IMR-90 (cell line): ENCODE measurements at regions not wholly inside any gene's neighbourhood (a gene's known extent, or its start where the extent isn't known, plus 50 kb on each side); places are given as distances from the start of the nearest gene placed in this dataset.

Source experiments
- ATAC-seq: fragments of 200-7000 bp; cut with Tn5 transposase; 2 replicates; pipeline ENCODE4 v1.9.1; 2020; ENCODE audit warnings: low read depth, mild to moderate bottlenecking, moderate library complexity
- BruUV-seq: library from RNA; stranded (reverse); fragments of 400-500 nt; replicated peaks from 2 replicates; lab custom pipeline; 2021; lab: Mats Ljungman, UMichigan
- CTCF ChIA-PET: fragments of 300-600 bp; formaldehyde crosslinking; extraction: SDS; loops from one replicate; lab custom pipeline; 2021; ENCODE audit warnings: antibody characterized with exemption; lab: Yijun Ruan, JAX
- POLR2A ChIA-PET: fragments of 300-600 bp; sonication (Branson Sonifier 250); formaldehyde crosslinking; loops from one replicate; lab custom pipeline; 2022; ENCODE audit warnings: antibody characterized with exemption; ENCODE audit not compliant: unreplicated experiment; lab: Charles Lee
- DNase-seq: peaks from one replicate; pipeline ENCODE4 v3.0.0; 2013
- H2AFZ ChIP-seq: replicated peaks from 2 replicates; pipeline ENCODE3; 2013; ENCODE audit warnings: low read length, mild to moderate bottlenecking; ENCODE audit not compliant: poor library complexity
- H2AK5ac ChIP-seq: 2 replicates; pipeline ENCODE4 v1.6.1; 2013; ENCODE audit warnings: low read depth, low read length, inconsistent platforms
- H2AK9ac ChIP-seq: replicated peaks from 2 replicates; pipeline ENCODE3; 2013; ENCODE audit warnings: mild to moderate bottlenecking, low read depth, low read length, moderate library complexity; ENCODE audit not compliant: poor library complexity
- H2BK120ac ChIP-seq: 2 replicates; pipeline ENCODE4 v1.6.1; 2013; ENCODE audit warnings: low read depth, low read length, inconsistent platforms
- H2BK15ac ChIP-seq: 3 replicates; pipeline ENCODE4 v1.6.1; 2013; ENCODE audit warnings: low read depth, low read length, inconsistent platforms
- H2BK20ac ChIP-seq: 2 replicates; pipeline ENCODE4 v1.6.1; 2013; ENCODE audit warnings: low read depth, mild to moderate bottlenecking, inconsistent platforms, low read length, moderate library complexity
- H2BK5ac ChIP-seq: 2 replicates; pipeline ENCODE4 v1.6.1; 2013; ENCODE audit warnings: mild to moderate bottlenecking, low read depth, low read length, inconsistent platforms; ENCODE audit not compliant: poor library complexity, severe bottlenecking
- H3K14ac ChIP-seq: replicated peaks from 2 replicates; pipeline ENCODE4 v1.6.1; 2013; ENCODE audit warnings: low read depth, low read length, inconsistent platforms
- H3K18ac ChIP-seq: 2 replicates; pipeline ENCODE4 v1.6.1; 2013; ENCODE audit warnings: low read depth, low read length, control low read depth
- H3K23ac ChIP-seq: 2 replicates; pipeline ENCODE4 v1.6.1; 2013; ENCODE audit warnings: low read depth, low read length, inconsistent platforms
- H3K27ac ChIP-seq: 2 replicates; pipeline ENCODE4 v1.5.1; 2013; ENCODE audit warnings: mild to moderate bottlenecking, control low read depth, low read length; ENCODE audit not compliant: insufficient read depth
- H3K27me3 ChIP-seq: 2 replicates; pipeline ENCODE4 v1.6.1; 2013; ENCODE audit warnings: low read length; ENCODE audit not compliant: control insufficient read depth, insufficient read depth
- H3K36me3 ChIP-seq: 2 replicates; pipeline ENCODE4 v1.6.1; 2013; ENCODE audit warnings: low read length, mixed read lengths; ENCODE audit not compliant: control insufficient read depth, insufficient read depth
- H3K4ac ChIP-seq: 2 replicates; pipeline ENCODE4 v1.6.1; 2013; ENCODE audit warnings: low read depth, low read length, inconsistent platforms
- H3K4me1 ChIP-seq: 2 replicates; pipeline ENCODE4 v1.6.1; 2013; ENCODE audit warnings: low read length, mixed read lengths; ENCODE audit not compliant: control insufficient read depth, insufficient read depth
- H3K4me2 ChIP-seq: 2 replicates; pipeline ENCODE4 v1.6.1; 2013; ENCODE audit warnings: low read depth, mild to moderate bottlenecking, control low read depth, low read length, moderate library complexity
- H3K4me3 ChIP-seq: 2 replicates; pipeline ENCODE4 v1.5.1; 2013; ENCODE audit warnings: low read depth, mild to moderate bottlenecking, control low read depth, low read length, moderate library complexity; ENCODE audit not compliant: insufficient read depth
- H3K56ac ChIP-seq: 2 replicates; pipeline ENCODE4 v1.6.1; 2013; ENCODE audit warnings: low read length, inconsistent platforms; ENCODE audit not compliant: insufficient read depth; ENCODE audit errors: extremely low read depth
- H3K79me1 ChIP-seq, 2 experiments: 2 replicates each; pipeline ENCODE4 v1.6.1; 2013; ENCODE audit warnings: low read length in 2 of 2, inconsistent platforms in 1 of 2, low read depth in 1 of 2
- H3K9ac ChIP-seq: 2 replicates; pipeline ENCODE4 v1.6.1; 2013; ENCODE audit warnings: low read depth, low read length, control low read depth
- H3K9me1 ChIP-seq: 2 replicates; pipeline ENCODE4 v1.6.1; 2013; ENCODE audit warnings: low read length, inconsistent platforms; ENCODE audit not compliant: insufficient read depth
- H3K9me3 ChIP-seq: 2 replicates; pipeline ENCODE4 v1.6.1; 2013; ENCODE audit warnings: low read length; ENCODE audit not compliant: control insufficient read depth, insufficient read depth
- H4K20me1 ChIP-seq: 2 replicates; pipeline ENCODE4 v1.6.1; 2013; ENCODE audit warnings: low read length, inconsistent platforms; ENCODE audit not compliant: insufficient read depth
- H4K5ac ChIP-seq: 2 replicates; pipeline ENCODE4 v1.6.1; 2013; ENCODE audit warnings: mild to moderate bottlenecking, low read depth, low read length, control low read depth
- H4K8ac ChIP-seq, 2 experiments: 2 replicates each; pipeline ENCODE4 v1.6.1; 2013; ENCODE audit warnings: low read depth in 2 of 2, low read length in 2 of 2, control low read depth in 1 of 2, inconsistent platforms in 1 of 2
- H4K91ac ChIP-seq: 2 replicates; pipeline ENCODE4 v1.6.1; 2013; ENCODE audit warnings: low read depth, low read length, inconsistent platforms; ENCODE audit not compliant: insufficient read depth
- CEBPB ChIP-seq: IDR thresholded peaks from 2 replicates; pipeline ENCODE4 v1.6.1; 2012; ENCODE audit warnings: low read depth, low read length, improper control_type of control experiment
- FOS ChIP-seq: fragments of 150-350 bp; IDR thresholded peaks from 2 replicates; pipeline ENCODE4 v1.6.1; 2016; ENCODE audit warnings: low read depth, low read length
- MAFK ChIP-seq: IDR thresholded peaks from 2 replicates; pipeline ENCODE4 v1.6.1; 2012; ENCODE audit warnings: low read depth, low read length, improper control_type of control experiment
- MAZ ChIP-seq: IDR thresholded peaks from 2 replicates; pipeline ENCODE4 v1.6.1; 2012; ENCODE audit warnings: low read depth, mild to moderate bottlenecking, low read length, improper control_type of control experiment, moderate library complexity, borderline replicate concordance
- POLR2A ChIP-seq: IDR thresholded peaks from 2 replicates; pipeline ENCODE4 v1.6.1; 2012; ENCODE audit warnings: mild to moderate bottlenecking, low read depth, low read length
- RAD21 ChIP-seq: IDR thresholded peaks from 2 replicates; pipeline ENCODE4 v1.6.1; 2012; ENCODE audit warnings: low read length, improper control_type of control experiment
- RCOR1 ChIP-seq: IDR thresholded peaks from 2 replicates; pipeline ENCODE4 v1.6.1; 2012; ENCODE audit warnings: mild to moderate bottlenecking, low read length, improper control_type of control experiment; ENCODE audit not compliant: insufficient replicate concordance
- SMC3 ChIP-seq: fragments of 150-350 bp; IDR thresholded peaks from 2 replicates; pipeline ENCODE4 v1.6.1; 2016; ENCODE audit warnings: low read depth, mild to moderate bottlenecking, antibody characterized with exemption, low read length, moderate library complexity
- WGBS, 2 experiments: methylation state at CpG; one replicate each; pipeline versions ENCODE4 v1.1.5 to v1.1.7; 2013; ENCODE audit warnings: missing lambda C conversion rate in 2 of 2; ENCODE audit not compliant: insufficient read length in 1 of 2; ENCODE audit errors: extremely low coverage in 2 of 2; 5-methylcytosine and 5-hydroxymethylcytosine counted together
- dilution Hi-C: fragments of 300-500 bp; cut with HindIII; formaldehyde crosslinking; loops from one replicate; pipeline ENCODE4 v1.14.3; 2018; ENCODE audit warnings: low sequenced_read_pairs; ENCODE audit not compliant: unreplicated experiment
- in situ Hi-C: fragments of 300-500 bp; cut with MboI; formaldehyde crosslinking; loops from 3 replicates; pipeline ENCODE4 v1.14.3; 2019; ENCODE audit warnings: low sequenced_read_pairs, inconsistent platforms, mixed read lengths
- intact Hi-C: fragments of 100-400 bp; cut with micrococcal nuclease; formaldehyde crosslinking; loops from 2 replicates; pipeline ENCODE4 v1.10.0; 2022
- TF ChIP-seq, protein P1 (sequence below): conservative IDR thresholded peaks from 2 replicates; pipeline ENCODE4 v1.5.1; 2012; ENCODE audit warnings: mild to moderate bottlenecking, low read depth, low read length, improper control_type of control experiment
- TF ChIP-seq, protein P2 (sequence below): fragments of 150-350 bp; IDR thresholded peaks from 2 replicates; pipeline ENCODE4 v1.6.1; 2017; ENCODE audit warnings: mild to moderate bottlenecking, antibody characterized with exemption, low read length, low read depth

DNA sequence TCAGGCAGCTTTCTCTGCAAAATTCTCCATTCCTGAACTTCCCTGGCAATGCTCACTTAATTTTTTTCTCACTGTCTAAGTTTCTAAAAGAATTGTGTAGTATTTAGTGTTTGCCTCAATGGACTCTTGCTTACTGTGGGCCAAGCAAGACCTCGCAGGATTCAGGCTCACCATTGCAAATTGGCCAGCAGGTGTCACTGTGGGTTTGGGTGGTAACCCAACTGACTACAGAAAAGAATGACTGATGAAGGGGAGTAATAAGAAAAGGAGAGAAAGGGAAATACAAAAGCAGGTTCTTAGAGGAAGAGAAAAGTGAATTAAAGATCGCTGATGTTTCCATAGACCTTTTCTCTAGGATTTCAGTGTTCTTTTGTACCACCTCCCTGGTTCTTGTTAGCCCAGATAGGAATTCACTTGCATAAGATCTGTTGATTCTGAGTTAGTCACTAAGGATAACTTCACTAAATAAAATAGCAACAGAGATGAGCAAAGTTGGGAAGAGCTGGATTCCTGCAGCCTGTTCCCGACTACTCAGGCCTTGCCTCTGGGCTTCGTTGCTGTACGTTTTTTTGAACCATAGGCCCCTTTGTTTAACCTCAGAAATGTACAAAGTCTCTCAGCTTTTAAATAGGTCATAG is 386.5 kb upstream of the DDHD1 start:
- no CpG with 5 or more reads among the region's 5 CpGs for WGBS, 2 experiments
- intact Hi-C loops: loop anchor here (1.0 to 5.0 kb wide), 9 partner anchors 83 to 809 kb away; no protein-coding TSS in a partner anchor
- H4K5ac ChIP-seq: peak overlapping the region; percentile 58

More for the DNA sequence above, 386.5 kb upstream of the DDHD1 start:
- Histone ChIP-seq H3K9me3 (no peaks in the 10 kb centered on the region), H4K8ac (peak overlapping the region in 1 of 2 experiments; percentile 62; a peak in 2 of 4 replicates), H3K27me3 (no peaks in the 10 kb centered on the region), H3K9me1 (no peaks in the 10 kb centered on the region), H2BK120ac (peak overlapping the region; percentile 72), H3K23ac (no peak overlapping the region), H2BK20ac (peak overlapping the region; percentile 69), H3K9ac (peak overlapping the region; percentile 44; the same call in 1 of the 2 replicates), H4K91ac (peak overlapping the region; percentile 26), H3K56ac (peak overlapping the region; percentile 15; the same call in 1 of the 2 replicates), H3K18ac (peak overlapping the region; percentile 63), H4K20me1 (no peaks in the 10 kb centered on the region), H2BK5ac (peak overlapping the region; percentile 37), H3K27ac (peak overlapping the region; percentile 64; the same call in 1 of the 2 replicates), H3K36me3 (no peaks in the 10 kb centered on the region), H3K4ac (peak overlapping the region; percentile 20), H3K14ac (no peak overlapping the region; the same call in 1 of the 2 replicates), H3K79me1 (no peaks in the 10 kb centered on the region), H2AFZ (no peak overlapping the region), H2AK5ac (no peak overlapping the region), H3K4me1 (peaks cover 20% of the 10 kb centered on the region), H2AK9ac (no peak overlapping the region), H3K4me2 (peak overlapping the region; percentile 45), H2BK15ac (peak overlapping the region; percentile 2; the same call in 1 of the 3 replicates), H3K4me3 (no peak overlapping the region)
- dilution Hi-C loops: no loop called here
- ChIA-PET POLR2A (interaction anchor here (1.5 kb wide), 1 partner anchor 414 kb away, joined by 4 read pairs; no protein-coding TSS in a partner anchor), CTCF (interaction anchor here (0.5 to 3.1 kb wide), 12 partner anchors 11 to 808 kb away, joined by 3 to 10 read pairs (median 3); no protein-coding TSS in a partner anchor)
- no TSS peak for BruUV-seq
- in situ Hi-C loops: loop anchor here (5.0 to 10.0 kb wide), 3 partner anchors 415 to 793 kb away; partner anchors contain the start of gene BMP4
- TF ChIP-seq MAZ (no peak), FOS (0 out of 2 replicates have a peak, but pooled peaks have one; percentile 5), MAFK (no peak), POLR2A (no peak), CEBPB (peak; percentile 62), RAD21 (peak; percentile 89), SMC3 (peak; percentile 86), RCOR1 (no peak)
- TF ChIP-seq, protein P1, sequence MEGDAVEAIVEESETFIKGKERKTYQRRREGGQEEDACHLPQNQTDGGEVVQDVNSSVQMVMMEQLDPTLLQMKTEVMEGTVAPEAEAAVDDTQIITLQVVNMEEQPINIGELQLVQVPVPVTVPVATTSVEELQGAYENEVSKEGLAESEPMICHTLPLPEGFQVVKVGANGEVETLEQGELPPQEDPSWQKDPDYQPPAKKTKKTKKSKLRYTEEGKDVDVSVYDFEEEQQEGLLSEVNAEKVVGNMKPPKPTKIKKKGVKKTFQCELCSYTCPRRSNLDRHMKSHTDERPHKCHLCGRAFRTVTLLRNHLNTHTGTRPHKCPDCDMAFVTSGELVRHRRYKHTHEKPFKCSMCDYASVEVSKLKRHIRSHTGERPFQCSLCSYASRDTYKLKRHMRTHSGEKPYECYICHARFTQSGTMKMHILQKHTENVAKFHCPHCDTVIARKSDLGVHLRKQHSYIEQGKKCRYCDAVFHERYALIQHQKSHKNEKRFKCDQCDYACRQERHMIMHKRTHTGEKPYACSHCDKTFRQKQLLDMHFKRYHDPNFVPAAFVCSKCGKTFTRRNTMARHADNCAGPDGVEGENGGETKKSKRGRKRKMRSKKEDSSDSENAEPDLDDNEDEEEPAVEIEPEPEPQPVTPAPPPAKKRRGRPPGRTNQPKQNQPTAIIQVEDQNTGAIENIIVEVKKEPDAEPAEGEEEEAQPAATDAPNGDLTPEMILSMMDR: peak; percentile 90
- TF ChIP-seq, protein P2, sequence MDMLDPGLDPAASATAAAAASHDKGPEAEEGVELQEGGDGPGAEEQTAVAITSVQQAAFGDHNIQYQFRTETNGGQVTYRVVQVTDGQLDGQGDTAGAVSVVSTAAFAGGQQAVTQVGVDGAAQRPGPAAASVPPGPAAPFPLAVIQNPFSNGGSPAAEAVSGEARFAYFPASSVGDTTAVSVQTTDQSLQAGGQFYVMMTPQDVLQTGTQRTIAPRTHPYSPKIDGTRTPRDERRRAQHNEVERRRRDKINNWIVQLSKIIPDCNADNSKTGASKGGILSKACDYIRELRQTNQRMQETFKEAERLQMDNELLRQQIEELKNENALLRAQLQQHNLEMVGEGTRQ: no peak
- peak; percentile 77 for ATAC-seq
- DNase-seq: peak; percentile 83
